ENCODE measurements at regions not wholly inside any gene's neighbourhood (a gene's known extent, or its start where the extent isn't known, plus 50 kb on each side); places are given as distances from the start of the nearest gene placed in this dataset.

DNA sequence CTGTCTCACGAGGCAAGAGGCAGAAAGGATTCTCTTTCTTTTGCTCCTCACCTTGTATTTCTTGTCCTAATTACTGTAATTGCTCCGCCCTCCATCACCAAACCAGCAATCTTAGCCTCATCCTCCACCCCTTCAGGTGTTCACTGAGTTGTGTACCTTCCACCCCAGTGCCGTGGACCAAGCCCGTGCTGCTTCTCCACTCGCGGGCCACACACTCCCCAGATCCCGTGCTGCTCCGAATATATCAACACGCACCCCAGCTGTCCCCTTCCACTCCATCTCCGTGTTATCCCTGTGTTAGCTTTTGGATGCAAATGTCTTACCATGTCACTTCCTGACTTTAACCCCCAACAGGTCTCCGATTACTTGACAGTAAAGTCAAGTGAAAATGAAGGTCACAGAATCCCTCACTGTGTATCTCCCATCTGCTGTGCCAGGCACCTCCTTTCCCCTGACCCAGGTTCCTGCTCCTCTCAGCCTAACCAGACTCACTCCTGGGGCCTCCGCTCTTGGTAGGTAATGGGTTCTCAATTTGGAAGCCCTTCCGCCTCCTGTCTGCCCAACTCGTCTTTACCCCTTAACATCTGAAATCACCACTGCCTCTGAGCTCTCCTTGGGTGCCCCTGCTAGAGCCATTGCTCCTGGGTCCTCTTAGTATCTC, 320.2 kb downstream of the MED10 start:
- DNase-seq = no peak

- DNase-seq = no peak
These were observed 322.1 kb downstream of the MED10 start for GRCh38 chr5:6056280-6056679.

DNA sequence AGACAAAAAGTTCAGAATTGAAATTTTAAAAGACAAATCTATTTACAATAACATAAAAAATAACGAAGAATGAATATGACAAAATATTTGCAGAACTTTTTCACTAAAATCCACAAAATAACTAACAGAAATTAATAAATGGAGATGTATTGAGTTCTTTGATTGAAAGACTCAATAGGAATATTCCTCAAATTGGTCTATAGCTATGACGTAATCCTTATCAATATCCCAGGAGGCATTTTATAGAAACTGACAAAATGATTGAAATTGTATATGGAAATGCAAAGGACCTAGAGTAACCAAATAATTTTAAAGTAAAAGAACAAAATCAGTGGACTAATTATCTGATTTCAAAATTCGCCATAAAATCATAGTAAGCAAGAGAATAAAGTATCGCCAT, 328.7 kb downstream of the MED10 start:
- no peak for DNase-seq

- DNase-seq = no peak
These were observed 329.6 kb downstream of the MED10 start for GRCh38 chr5:6048746-6049145.

- DNase-seq = no peak
These were observed 331.9 kb downstream of the MED10 start for GRCh38 chr5:6046296-6046967.

GRCh38 chr5:6043491-6044310, 334.6 kb downstream of the MED10 start:
- no peak for DNase-seq

- no peak for DNase-seq
These were observed 336.3 kb downstream of the MED10 start for GRCh38 chr5:6041977-6042550.

DNA sequence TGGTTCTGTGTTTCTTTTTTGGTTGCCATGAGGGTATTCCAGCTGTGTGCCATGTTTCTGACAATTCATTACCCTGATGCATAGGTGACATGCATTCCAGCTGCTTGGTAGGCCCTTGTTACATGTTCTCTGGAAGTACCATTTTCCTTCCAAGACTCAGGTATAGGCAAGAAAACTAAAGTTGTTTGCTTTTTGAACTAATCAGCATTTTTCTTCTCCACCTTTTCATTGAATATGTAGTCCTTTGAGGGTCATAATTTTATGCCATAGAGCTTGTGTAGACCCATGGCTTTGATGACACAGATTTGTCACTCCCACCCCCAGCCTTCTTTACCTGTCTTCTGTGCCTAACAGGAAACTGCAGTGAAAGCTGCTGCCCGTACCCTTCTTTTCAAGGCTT, 339.2 kb downstream of the MED10 start:
- DNase-seq = no peak

GRCh38 chr5:6036006-6036405, 342.3 kb downstream of the MED10 start:
- DNase-seq = no peak

- DNase-seq = no peak
These were observed 348.5 kb downstream of the MED10 start for GRCh38 chr5:6029811-6030271.

GRCh38 chr5:6026766-6027406, 351.5 kb downstream of the MED10 start:
- no peak for DNase-seq

DNA sequence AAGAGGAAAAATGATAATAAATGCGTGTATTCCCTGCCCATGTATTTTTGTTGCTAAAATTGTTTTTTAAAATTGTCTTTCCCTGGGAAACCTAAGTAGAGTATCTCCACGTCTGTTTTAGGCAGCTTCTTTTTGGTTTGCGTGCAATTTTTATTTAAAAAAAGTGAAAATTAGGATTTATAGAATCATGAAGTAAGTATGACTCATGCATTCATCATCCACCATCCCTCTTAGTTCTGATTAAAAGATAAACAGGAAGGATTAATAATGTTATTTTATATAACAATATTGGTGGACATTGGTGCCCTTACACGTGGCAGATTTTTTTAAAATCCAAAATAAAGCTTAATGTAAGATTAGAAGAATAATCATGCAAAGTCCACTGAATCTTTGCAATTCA, 358.7 kb downstream of the MED10 start:
- DNase-seq = no peak

DNA sequence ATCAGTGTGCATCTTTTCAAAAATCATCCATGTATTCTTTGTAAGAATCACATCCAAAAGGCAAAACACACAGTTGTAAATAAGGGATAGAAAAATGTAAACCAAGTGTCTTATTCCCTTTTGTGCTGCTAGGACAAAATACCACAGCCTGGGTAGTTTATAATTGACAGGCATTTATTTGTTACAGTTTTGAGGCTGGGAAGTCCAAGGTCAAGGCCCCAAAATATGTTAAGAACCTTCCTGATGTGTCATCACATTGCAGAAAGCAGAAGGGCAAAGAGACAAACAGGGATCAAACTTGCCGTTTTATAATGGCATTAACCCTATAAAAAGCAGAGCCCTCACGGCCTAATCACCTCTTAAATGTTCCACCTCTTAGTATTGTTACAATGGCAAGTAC, 364.8 kb downstream of the MED10 start:
- no peak for DNase-seq

DNA sequence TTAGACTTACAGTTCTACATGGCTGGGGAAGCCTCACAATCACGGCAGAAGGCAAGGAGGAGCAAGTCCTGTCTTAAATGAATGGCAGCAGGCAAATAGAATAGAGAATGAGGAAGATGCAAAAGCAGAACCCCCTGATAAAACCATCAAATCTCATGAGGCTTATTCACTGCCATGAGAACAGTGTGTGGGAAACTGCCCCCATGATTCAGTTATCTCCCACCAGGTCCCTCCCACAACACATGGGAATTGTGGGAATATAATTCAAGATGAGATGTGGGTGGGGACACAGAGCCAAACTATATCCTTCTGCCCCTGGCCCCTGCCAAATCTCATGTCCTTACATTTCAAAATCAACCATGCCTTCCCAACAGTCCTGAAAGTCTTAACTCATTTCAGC, 367.1 kb downstream of the MED10 start:
- DNase-seq = no peak

DNA sequence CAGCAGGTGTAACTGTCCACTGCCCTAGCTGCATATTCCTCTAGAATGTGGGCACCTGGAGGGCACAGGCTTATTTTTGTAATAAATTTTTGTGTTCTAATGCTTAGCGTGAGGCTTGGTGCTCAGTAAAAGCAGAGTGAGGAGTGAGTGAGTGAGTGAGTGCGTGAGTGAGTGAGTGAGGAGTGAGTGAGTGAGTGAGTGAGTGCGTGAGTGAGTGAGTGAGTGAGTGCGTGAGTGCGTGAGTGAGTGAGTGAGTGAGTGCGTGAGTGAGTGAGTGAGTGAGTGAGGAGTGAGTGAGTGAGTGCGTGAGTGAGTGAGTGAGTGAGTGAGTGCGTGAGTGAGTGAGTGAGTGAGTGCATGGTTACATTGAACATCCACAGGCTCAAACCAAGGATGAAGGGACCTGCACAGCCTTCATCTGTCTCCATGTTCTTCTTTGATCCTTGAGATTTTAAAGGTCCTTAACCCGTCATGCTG, 371.5 kb downstream of the MED10 start:
- DNase-seq = no peak

DNA sequence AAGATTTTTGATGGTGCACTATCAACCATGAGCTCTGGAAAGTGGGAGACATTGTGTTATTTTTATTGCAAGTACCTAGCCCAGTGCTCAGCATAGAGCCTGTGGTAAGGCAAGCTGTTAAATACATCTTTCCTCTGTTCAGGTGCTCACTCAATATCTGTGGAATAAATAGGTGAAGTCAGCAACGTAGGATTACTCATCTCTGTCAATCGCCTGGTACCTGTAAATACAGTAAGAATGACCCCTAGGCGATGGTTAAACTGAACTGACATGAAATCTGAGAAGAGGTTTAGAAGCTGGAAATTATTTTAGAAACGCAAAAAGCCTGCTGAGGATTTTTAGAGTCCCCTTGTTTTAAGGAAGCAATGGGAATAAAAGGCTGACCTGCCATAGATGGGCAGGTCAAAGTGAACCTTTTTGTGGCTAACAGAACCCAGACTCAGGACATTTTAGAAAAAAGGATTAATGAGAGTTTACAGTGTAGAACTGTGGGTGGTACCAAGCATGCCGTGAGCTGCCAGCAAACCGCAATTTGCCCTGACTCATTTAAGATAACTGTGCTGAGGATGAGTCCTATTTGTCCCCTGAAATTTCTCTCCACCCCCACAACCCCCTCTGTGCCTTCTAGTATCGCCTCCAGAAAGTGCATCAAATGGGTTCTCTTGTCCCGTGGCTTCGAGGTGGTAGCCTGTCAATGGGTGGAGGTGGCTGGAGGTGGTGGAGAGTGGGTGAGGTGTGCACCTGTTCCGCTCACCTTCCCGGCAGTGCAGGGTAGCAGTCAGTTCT, 375.1 kb downstream of the MED10 start:
- DNase-seq = no peak

GRCh38 chr5:6000867-6001266, 377.5 kb downstream of the MED10 start:
- DNase-seq = no peak

DNA sequence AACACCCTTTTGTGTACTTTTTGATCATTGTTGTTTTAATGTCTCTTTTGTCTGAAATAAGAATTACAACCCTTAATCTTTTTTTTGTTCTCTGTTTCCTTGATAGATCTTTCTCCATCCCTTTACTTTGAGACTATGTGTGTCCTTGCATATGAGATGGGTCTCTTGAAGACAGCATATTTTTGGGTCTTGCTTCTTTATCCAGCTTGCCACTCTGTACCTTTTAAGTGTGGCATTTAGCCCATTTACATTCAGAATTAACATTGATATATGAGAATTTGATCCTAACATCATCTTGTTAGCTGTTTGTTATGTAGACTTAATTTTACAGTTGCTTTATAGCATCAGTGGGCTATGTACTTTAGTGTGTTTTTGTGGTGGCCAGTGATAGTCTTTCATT, 382.5 kb downstream of the MED10 start:
- no peak for DNase-seq

DNA sequence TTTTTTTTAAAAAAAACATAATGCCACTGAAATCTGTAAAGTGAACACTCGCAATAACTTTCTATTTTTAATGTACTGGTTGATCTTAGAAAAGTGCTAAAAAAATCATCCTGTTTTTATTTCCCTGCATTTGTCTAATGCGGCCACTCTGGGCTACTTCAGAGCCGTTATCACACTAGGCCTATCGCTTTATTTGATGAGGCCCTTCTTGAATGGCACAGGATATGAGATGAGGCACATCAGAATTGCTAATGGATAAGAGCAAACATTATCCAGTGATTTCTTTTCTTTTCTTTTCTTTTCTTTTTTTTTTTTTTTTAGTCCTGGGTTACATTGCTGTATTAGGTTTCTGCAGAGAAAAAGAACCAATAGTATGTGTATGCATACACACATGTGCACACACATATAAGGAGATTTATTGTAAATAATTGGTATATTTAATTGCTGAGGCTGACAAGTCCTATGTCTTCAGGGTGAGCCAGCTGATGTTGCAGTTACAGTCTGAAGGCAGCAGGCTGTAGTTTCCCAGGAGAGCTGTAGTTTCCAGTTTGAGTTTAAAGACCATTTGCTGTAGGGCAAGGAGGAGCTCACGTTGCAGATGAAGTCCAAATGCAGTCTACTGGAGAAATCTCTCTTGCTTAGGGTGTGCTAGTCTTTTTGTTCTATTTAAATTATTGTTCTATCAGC, 391.7 kb downstream of the MED10 start:
- no peak for DNase-seq

- no peak for DNase-seq
These were observed 393.0 kb downstream of the MED10 start for GRCh38 chr5:5985332-5985731.

GRCh38 chr5:5983261-5983980, 394.9 kb downstream of the MED10 start:
- DNase-seq = no peak

Data from right forelimb (tissue), 1 donor.